GM18907 (cell line): ENCODE measurements at regions not wholly inside any gene's neighbourhood (a gene's known extent, or its start where the extent isn't known, plus 50 kb on each side); places are given as distances from the start of the nearest gene placed in this dataset.

Experiments used
- ATAC-seq: cut with Tn5 transposase; IDR thresholded peaks from one replicate; pipeline ENCODE4 v1.9.1; 2021; ENCODE audit warnings: mild to moderate bottlenecking, moderate library complexity; ENCODE audit not compliant: unreplicated experiment

DNA sequence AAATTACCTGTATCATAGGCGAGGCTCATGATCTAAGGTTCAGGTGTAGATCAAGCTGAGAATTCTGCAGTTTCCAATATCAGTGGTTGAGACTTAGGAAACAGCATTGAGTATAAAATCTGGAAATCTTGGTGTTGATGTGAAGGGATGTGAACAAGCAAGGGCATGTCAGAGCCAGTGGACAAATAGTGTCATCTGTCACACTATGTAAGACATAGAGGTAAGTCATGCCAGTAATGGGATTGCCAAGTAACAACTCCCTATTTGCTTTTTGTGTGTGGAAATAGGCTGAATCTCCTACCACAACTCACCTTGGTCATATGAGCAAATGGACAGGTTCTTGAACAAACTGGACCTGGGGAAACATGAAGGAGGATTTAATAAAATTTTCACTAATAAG is 334.5 kb upstream of the EMCN start:
- no peak for ATAC-seq

DNA sequence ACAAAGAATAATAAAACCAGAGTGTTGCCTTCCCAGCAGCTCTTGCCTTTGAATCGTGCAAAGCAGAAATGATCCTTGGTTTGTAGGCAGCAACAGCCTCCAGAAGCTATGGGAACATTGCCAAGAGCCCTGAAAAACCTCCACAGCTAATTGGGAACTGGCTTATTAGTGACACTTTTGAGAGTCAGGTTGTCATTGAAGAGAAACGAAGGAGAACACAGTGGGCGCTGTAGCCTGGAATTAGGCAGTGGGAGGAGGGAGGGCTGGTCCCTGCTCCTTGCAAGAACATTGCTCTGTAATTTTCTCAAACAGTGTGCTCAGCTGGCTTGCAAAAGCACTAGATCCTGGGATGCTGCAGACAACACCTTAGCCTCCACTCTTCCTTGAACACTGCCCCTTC is 331.5 kb upstream of the EMCN start:
- ATAC-seq, result no peak

GRCh38 chr4:100848841-100849240 is 331.0 kb upstream of the EMCN start:
- peak; percentile 87 for ATAC-seq

DNA sequence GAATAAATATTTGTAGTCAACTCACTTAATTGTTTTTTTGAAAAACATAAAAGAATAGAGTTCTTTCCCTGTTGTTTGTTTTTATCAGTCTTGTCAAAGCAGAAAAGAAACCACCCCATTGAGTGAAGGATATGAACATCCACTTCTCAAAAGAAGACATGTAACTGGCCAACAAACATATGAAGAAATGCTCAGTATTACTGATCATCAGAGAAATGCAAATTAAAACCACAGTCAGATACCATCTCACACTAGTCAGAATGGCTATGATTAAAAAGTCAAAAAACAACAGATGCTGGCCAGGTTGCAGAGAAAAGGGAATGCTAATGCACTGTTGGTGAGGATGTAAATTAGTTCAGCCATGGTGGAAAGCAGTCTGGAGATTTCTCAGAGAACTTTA is 326.1 kb upstream of the EMCN start:
- no peak for ATAC-seq

DNA sequence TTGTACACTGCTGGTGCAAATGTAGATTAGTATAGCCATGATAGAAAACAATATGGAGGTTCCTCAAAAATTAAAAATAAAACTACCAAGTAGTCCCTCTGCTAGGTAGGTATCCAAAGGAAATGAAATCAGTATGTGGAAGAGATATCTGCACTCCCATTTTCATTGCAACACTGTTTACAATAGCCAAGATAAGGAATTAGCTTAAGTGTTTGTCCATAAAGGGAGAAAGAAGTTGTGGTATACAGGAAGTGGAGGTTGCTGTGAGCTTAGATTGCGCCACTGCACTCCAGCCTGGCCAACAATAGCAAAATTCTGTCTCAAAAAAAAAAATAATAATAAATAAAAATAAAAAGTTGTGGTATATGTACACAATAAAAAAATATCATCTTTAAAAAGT is 325.0 kb upstream of the EMCN start:
- ATAC-seq, result no peak

DNA sequence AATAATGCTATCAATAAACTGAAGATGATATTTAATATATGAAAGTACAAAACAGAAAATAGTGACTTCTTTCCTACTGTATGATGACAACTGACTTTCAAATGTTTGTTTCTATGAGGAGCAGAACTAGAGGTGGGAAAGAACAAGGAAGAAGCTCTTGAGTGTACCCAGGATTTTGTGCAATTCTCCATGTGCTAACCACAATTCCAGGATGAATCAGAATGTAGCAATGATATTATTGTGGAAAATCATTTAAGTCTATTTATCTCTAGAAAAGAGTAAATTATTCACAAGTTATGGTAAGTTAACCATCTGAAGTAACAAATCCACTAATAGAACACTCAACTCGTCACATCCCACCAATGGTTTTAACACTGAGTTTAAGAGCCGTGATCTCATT is 324.1 kb upstream of the EMCN start:
- no peak for ATAC-seq

GRCh38 chr4:100839712-100840111 is 321.9 kb upstream of the EMCN start:
- no peak for ATAC-seq

DNA sequence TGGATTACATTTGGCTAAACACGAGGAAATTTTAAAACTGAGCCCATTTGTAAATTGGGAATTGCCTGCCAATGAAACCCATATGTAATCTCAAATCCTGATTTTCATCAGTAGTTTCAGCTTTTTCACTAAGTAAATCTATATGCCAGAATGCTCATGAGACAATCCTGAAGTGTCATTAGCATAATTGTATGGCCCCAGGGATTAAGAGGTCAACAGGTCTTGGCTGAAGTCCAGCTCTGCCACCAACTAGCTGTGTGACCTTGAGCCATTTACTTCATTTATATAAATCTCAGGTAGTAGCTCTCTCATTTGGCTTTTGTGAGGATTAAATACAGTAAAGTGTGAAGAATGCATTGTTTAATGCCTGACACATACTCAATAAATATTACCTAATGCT is 320.5 kb upstream of the EMCN start:
- no peak for ATAC-seq

DNA sequence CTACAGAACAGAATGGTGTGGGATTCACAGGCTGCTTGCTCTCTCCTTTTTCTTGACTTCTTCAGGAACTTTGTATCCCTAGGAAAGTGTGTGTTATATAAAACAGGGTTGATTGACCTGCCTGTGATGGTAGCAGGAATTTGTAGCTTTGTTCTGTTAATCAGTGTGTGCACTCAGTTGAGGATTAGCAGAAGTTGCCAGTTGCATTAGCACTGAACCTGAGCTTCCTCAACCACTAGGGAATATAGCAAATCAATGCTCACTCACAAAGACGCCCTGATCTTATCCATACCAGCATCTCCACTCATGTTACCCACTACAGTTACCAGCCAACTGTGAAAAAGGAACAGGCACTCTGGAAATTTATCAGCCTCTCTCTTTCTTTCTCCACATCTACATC is 319.1 kb upstream of the EMCN start:
- no peak for ATAC-seq

GRCh38 chr4:100834616-100835015 is 316.8 kb upstream of the EMCN start:
- ATAC-seq, result no peak

DNA sequence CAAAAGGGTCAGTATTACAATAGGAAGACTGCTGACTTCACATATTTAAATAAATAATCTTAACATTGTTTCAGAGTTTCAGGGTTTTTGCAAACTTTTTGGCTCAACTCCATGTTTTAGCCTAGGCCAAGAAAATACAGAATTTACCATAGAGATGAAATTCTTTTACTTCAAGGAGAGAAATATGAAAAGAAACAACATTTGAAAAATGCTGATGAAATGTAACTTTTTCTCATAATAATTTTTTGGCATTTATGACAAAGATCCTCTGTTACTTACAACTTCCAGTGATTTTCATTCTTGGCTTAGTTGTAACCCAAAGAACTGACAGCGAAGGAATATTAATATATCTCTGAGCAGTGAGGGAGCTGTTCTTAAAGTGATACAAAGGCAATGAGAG is 316.1 kb upstream of the EMCN start:
- ATAC-seq, result no peak

- no peak for ATAC-seq
Observed at GRCh38 chr4:100828986-100829685, 311.3 kb upstream of the EMCN start.

DNA sequence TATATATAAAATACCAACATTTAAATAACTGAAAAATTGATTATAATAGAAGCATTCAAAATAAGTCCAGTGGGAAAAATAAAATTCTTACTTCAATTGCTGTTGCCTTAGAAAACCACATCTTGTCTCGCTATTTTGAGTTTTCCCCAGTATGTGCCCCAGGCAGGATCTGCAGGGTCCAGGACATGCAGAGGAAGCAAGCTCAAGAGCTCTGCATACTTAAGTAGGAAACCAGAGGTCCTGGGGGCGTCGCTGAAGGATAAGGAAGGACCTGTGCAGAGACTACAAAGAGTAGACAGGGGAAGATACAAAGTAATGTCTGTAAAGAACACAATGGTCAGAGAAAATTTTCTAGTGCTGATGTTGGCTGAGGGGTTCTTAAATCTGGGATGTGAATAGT is 310.5 kb upstream of the EMCN start:
- ATAC-seq, result no peak

- ATAC-seq, result no peak
Observed at GRCh38 chr4:100827756-100828155, 309.9 kb upstream of the EMCN start.

DNA sequence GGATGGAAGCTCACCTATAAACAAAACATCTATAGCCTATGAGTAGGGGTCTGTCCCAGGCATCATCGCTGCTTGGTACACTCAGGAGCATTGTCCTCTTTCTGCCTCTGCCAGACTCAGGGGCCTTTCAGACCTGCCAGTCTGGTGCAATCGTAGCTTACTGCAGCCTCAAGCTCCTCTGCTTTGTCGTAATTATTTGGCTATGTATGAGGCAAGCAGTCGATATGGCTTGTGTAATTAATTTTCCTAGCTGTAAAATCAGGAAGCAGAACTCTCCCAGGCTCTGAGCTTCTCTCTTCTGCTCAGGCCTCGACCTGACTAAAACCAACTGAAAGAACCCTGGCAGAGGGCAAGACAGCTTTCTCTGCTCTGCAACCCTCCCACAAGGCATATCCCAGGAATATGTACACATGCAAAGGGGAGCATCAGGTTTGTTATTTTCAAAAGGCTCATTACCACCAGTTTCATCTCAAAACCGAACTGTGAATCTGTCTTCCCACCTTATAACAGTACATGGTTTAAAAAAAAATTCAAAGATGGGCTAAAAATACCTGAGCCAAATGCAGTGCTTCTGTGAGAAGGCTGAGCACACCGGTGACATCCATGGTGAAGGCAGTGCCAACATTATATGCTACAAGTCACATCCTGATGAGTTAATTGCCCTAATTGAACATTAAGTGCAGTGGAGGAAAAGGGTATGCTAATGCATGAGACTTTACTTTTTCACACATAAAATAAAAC is 309.2 kb upstream of the EMCN start:
- no peak for ATAC-seq

DNA sequence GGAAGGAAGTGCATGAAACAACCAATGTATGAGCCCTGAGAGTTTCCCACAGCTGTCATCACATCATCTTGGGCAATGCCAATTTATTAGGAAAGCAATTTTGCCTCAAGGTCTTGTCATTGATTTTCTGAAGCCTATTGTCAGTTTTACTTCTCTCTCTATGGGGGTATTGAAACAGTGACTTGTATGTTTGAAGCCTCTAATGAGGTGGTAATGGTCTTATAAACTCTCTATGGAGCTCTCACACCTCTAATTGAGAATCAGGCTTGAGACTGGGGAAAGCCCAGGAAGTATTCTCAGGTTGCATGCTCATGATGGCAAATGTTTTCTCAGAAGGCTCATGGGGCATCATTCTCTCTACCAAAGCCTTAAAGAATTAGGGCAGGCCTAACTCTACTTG is 308.2 kb upstream of the EMCN start:
- no peak for ATAC-seq

DNA sequence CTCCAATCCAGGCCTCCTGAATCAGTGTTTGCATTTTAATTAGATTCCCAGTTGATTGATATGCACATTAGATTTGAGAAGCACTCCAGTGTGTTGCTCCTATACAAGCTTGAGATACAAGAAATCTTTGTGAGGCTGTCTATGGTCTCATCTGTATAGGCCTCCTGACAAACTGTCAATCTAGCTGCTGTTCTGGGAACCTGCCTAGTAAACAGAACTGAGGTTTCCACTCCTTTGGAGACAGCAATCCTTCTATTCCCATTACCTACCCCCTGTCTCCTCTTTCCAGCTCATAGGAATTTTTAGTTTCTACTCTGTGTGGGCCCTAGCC is 306.1 kb upstream of the EMCN start:
- peak; percentile 6 for ATAC-seq

DNA sequence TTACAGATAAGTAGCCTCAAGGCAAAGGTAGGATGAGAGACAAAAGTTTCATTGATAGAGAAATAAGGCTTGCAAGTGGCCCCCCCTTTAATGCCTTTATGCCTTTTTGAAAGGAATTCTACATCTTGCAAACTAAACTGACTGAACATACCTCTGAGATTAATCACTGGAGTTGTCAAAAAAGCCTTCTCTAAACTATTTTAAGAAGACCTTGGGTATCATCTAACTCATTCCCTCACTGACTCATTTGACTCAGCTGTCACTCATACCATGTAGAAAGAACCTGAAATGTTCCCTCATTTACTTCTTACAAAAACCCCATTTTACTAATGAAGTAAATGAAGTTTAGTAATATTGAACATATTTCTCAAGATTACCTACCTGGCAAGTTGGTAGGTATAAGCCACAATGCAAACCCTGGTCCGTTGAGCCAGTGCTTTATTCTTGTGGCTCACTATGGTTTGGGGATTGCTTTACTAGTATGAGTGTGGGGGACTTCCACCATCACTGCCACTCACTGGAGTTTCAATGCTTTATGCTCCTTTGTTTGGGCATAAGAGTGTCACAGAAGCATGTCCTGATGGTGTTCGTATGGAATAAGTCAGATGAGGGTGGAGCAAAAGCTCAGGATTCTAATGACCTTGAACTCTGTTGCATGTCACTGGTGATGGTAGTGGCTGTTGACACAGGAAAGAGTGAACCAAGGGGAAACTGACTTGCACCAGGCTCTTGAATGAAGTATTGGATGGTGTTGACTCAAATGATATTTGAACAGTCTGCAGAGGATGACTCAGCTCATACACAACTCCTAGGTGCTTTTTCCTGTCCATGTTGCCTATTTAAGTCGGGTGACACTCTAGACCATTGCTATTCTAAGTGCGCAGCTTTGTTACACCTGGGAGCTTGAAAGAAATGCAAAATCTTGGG is 305.5 kb upstream of the EMCN start:
- peak; percentile 90 for ATAC-seq

- ATAC-seq, result no peak
Observed at GRCh38 chr4:100820249-100820648, 302.4 kb upstream of the EMCN start.

DNA sequence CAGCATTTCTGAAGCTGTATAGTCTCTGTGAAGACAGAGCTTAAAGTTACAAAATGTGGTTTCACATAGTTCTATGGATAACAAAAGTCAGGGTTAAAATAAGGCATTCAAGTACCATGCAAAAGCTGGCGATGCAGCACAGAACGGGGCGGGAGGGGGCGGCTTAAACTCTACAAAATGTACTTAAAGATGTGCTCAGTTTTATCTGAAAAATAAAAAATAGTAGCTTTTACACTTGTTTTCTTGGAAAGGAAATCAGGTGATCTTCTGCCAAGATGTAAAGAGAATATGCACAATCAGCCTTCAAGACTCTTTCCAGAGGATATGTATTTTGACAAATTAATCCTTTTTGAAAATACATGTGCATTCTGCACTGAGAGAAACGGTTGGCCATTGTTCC is 301.7 kb upstream of the EMCN start:
- ATAC-seq, result no peak

DNA sequence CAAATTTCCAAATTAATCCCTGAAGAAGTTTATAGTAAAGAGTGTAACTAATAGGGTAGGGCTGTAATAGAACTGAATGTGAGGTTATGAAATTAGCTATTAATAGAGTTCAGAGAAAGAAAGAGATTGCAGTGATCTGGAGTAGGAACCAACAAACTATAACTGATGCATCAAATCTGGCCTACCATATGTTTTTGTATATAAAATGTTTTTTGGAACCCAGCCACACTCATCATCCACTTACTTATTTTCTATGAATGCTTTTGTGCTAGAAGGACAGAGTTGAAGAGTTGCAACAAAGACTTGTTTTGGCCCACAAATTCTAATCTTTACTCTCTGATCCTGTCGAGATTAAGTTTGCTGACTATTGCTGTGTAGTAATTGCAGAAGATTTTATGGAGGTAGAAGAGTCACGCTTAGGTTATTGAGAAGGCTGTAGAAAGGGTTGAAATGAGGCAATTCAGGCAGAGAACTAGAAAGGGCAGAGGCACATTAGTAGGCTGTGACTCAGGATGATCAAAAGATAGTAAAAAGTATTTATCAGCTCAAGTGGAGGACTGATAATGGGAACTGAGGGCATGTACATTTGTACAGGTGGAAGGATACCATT is 298.7 kb upstream of the EMCN start:
- ATAC-seq, result no peak
